HepG2 (cell line): ENCODE measurements at regions not wholly inside any gene's neighbourhood (a gene's known extent, or its start where the extent isn't known, plus 50 kb on each side); places are given as distances from the start of the nearest gene placed in this dataset.

Experiments used
- ATAC-seq: fragments of 200-7000 bp; cut with Tn5 transposase; 3 replicates; pipeline ENCODE4 v1.9.1; 2020; ENCODE audit warnings: mild to moderate bottlenecking, moderate library complexity
- BruUV-seq: library from RNA; stranded (reverse); fragments of 400-500 nt; replicated peaks from 2 replicates; lab custom pipeline; 2021; lab: Mats Ljungman, UMichigan
- CTCF ChIA-PET: fragments of 300-600 bp; formaldehyde crosslinking; extraction: SDS; loops from one replicate; lab custom pipeline; 2021; ENCODE audit warnings: low total read pairs, inconsistent platforms, low intra/inter-chr PET ratio; lab: Yijun Ruan, JAX
- POLR2A ChIA-PET: fragments of 350-600 bp; sonication (Branson Sonifier 250); formaldehyde crosslinking; loops from one replicate; lab custom pipeline; 2020; ENCODE audit warnings: antibody characterized with exemption, inconsistent platforms; lab: Yijun Ruan, JAX
- DNase-seq: peaks from one replicate; pipeline ENCODE4 v3.0.0-alpha.2; 2015; ENCODE audit warnings: low spot score
- FAIRE-seq: peaks from 3 replicates; lab custom pipeline; 2011; peaks lifted over from hg19 to GRCh38; lab: Jason Lieb, UNC
- H2AFZ ChIP-seq: one replicate; pipeline ENCODE4 v1.6.1; 2011; ENCODE audit warnings: low read length, inconsistent platforms
- H3K27ac ChIP-seq: fragments of 300-600 bp; 3 replicates; pipeline ENCODE4 v1.8.0; 2011; ENCODE audit warnings: mixed run types, mild to moderate bottlenecking, mixed read lengths, low read length, inconsistent platforms; ENCODE audit not compliant: insufficient read depth; ENCODE audit errors: extremely low read length
- H3K27me3 ChIP-seq, 2 experiments: fragments of 200-600 bp in 1 of 2; 2 replicates in 1 of 2; 3 replicates in 1 of 2; pipeline versions ENCODE4 v1.6.0 to v1.8.0; 2011; ENCODE audit warnings: low read length in 2 of 2, mild to moderate bottlenecking in 2 of 2, moderate library complexity in 2 of 2, inconsistent platforms in 1 of 2; ENCODE audit not compliant: insufficient read depth in 2 of 2, control insufficient read depth in 1 of 2
- H3K36me3 ChIP-seq, 2 experiments: fragments of 200-600 bp in 1 of 2; replicated peaks in 1 of 2; 2 replicates in 1 of 2; 3 replicates in 1 of 2; pipeline versions ENCODE4 v1.5.1 to v1.8.0; 2011; ENCODE audit warnings: low read length in 2 of 2, inconsistent platforms in 1 of 2; ENCODE audit not compliant: insufficient read depth in 2 of 2, control insufficient read depth in 1 of 2
- H3K4me1 ChIP-seq: 2 replicates; pipeline ENCODE4 v1.5.1; 2012; ENCODE audit warnings: low read length, inconsistent platforms; ENCODE audit not compliant: insufficient read depth
- H3K4me2 ChIP-seq: 2 replicates; pipeline ENCODE4 v1.6.0; 2011; ENCODE audit warnings: low read depth, low read length, inconsistent platforms
- H3K4me3 ChIP-seq, 3 experiments: fragments of 200-600 bp in 1 of 3; sonication (generic), shearing (Covaris generic) in 1 of 3; replicated peaks in 1 of 3; 2 replicates each; pipeline ENCODE4 v1.5.1; 2011 to 2016; ENCODE audit warnings: low read length in 3 of 3, inconsistent platforms in 2 of 3, low read depth in 2 of 3, mild to moderate bottlenecking in 2 of 3, control low read depth in 1 of 3, mixed read lengths in 1 of 3; ENCODE audit not compliant: insufficient read depth in 1 of 3
- H3K79me2 ChIP-seq: one replicate; pipeline ENCODE4 v1.6.1; 2011; ENCODE audit warnings: low read length, inconsistent platforms; ENCODE audit not compliant: insufficient read depth
- H3K9ac ChIP-seq: 2 replicates; pipeline ENCODE4 v1.6.0; 2011; ENCODE audit warnings: mild to moderate bottlenecking, low read depth, low read length, inconsistent platforms; ENCODE audit not compliant: insufficient read depth
- H3K9me3 ChIP-seq: 2 replicates; pipeline ENCODE4 v1.5.1; 2012; ENCODE audit warnings: mild to moderate bottlenecking, low read length
- H4K20me1 ChIP-seq: 2 replicates; pipeline ENCODE4 v1.6.0; 2011; ENCODE audit warnings: inconsistent platforms, mild to moderate bottlenecking, low read length, moderate library complexity; ENCODE audit not compliant: insufficient read depth
- ATRX ChIP-seq: sonication (generic); formaldehyde crosslinking; IDR thresholded peaks from 2 replicates; pipeline ENCODE4 v1.4.0; 2020; ENCODE audit warnings: missing genetic modification reagents, borderline replicate concordance
- CERS6 ChIP-seq: sonication (generic); formaldehyde crosslinking; IDR thresholded peaks from 2 replicates; pipeline ENCODE4 v1.5.0; 2020; ENCODE audit warnings: missing genetic modification reagents
- CSRNP1 ChIP-seq: sonication (generic); formaldehyde crosslinking; IDR thresholded peaks from 2 replicates; pipeline ENCODE4 v1.8.1; 2023; ENCODE audit warnings: mild to moderate bottlenecking, missing genetic modification reagents
- KDM5A ChIP-seq: fragments of 200-600 bp; sonication (generic); IDR thresholded peaks from 2 replicates; pipeline ENCODE4 v1.7.0; 2018; ENCODE audit warnings: antibody characterized with exemption, mild to moderate bottlenecking, low read length, borderline replicate concordance
- MXD4 ChIP-seq: IDR thresholded peaks from 2 replicates; pipeline ENCODE4 v1.6.1; 2016; ENCODE audit warnings: mild to moderate bottlenecking, missing biosample characterization, missing genetic modification reagents
- POLR2AphosphoS5 ChIP-seq: IDR thresholded peaks from 2 replicates; pipeline ENCODE4 v1.6.1; 2012; ENCODE audit warnings: low read depth, low read length
- RFXAP ChIP-seq: sonication (generic); formaldehyde crosslinking; IDR thresholded peaks from 2 replicates; pipeline ENCODE4 v1.4.0; 2020; ENCODE audit warnings: missing genetic modification reagents, borderline replicate concordance
- ZNF251 ChIP-seq: sonication (generic); formaldehyde crosslinking; IDR thresholded peaks from 2 replicates; pipeline ENCODE4 v1.9.0; 2021; ENCODE audit warnings: mild to moderate bottlenecking, missing genetic modification reagents
- ZNF430 ChIP-seq: sonication (generic); formaldehyde crosslinking; IDR thresholded peaks from 2 replicates; pipeline ENCODE4 v1.9.0; 2021; ENCODE audit warnings: mild to moderate bottlenecking, missing genetic modification reagents
- WGBS: methylation state at CpG from one replicate; pipeline ENCODE4 v1.1.6; 2017; ENCODE audit warnings: low lambda C conversion rate; 5-methylcytosine and 5-hydroxymethylcytosine counted together
- in situ Hi-C: cut with HindIII; loops from 2 replicates; pipeline ENCODE4 v1.10.0; 2017; ENCODE audit warnings: low pct_unique_long_range_greater_than_20kb; ENCODE audit not compliant: extremely low pct_ligation_motif_present
- intact Hi-C: fragments of 100-400 bp; cut with micrococcal nuclease; formaldehyde crosslinking; loops from one replicate; pipeline ENCODE4 v1.10.0; 2022; ENCODE audit not compliant: unreplicated experiment

- Histone ChIP-seq H4K20me1 (no peaks in the 10 kb centered on the region), H3K27ac (no peak overlapping the region), H3K79me2 (no peaks in the 10 kb centered on the region)
- intact Hi-C loops (no loop called here), in situ Hi-C loops (no loop called here)
- FAIRE-seq (no peak), ATAC-seq (no peak)
- WGBS, result 47% methylated on average over 4 of the region's 4 CpGs
- POLR2A ChIA-PET, result no interaction called here
- TF ChIP-seq CERS6 (CRISPR knock-in tag) (no peak), ATRX (CRISPR knock-in tag) (no peak), RFXAP (no peak), POLR2AphosphoS5 (no peak), CSRNP1 (CRISPR knock-in tag) (no peak), KDM5A (no peak), MXD4 (no peak), ZNF251 (CRISPR knock-in tag) (no peak), ZNF430 (no peak)
- TF ChIP-seq, all 625 proteins: peak for 0
- H3K27me3 ChIP-seq, result no peaks in the 10 kb centered on the region
- no peak overlapping the region for H3K4me3 ChIP-seq
- H3K4me1 ChIP-seq, result no peaks in the 10 kb centered on the region
- no peak overlapping the region for H3K9ac ChIP-seq
- BruUV-seq, result no TSS peak
- H2AFZ ChIP-seq, result no peak overlapping the region
- H3K4me2 ChIP-seq, result no peak overlapping the region
- H3K9me3 ChIP-seq, result no peaks in the 10 kb centered on the region
- CTCF ChIA-PET, result no interaction called here
- no peaks in the 10 kb centered on the region for H3K36me3 ChIP-seq
- DNase-seq, result no peak
Measured at GRCh38 chr12:78328524-78328923, 497.8 kb downstream of the NAV3 start.
